ENCODE measurements at regions not wholly inside any gene's neighbourhood (a gene's known extent, or its start where the extent isn't known, plus 50 kb on each side); places are given as distances from the start of the nearest gene placed in this dataset.

GRCh38 chr2:156697906-156698305, 261.7 kb downstream of the GPD2 start:
- WGBS, 2 donors = 91 to 94% methylated on average over 4 of the region's 4 CpGs
- Histone ChIP-seq H3K4me3 (no peak overlapping the region), H3K27ac (ENCODE audit: low read depth in 1 of 2, low read length in 1 of 2) (no peak overlapping the region), H3K9ac (ENCODE audit: insufficient read depth in 1 of 2, low read length in 2 of 2) (no peak overlapping the region), H3K4me1 (ENCODE audit: control insufficient read depth in 5 of 5, insufficient read depth in 5 of 5, low read length in 5 of 5) (peaks cover 0 to 6% (median 0%) of the 10 kb centered on the region in 5 donors), H3K27me3 (ENCODE audit: control insufficient read depth in 3 of 3, insufficient read depth in 3 of 3, low read length in 2 of 3) (no peaks in the 10 kb centered on the region), H3K9me3 (ENCODE audit: control insufficient read depth in 4 of 4, insufficient read depth in 3 of 4, low read length in 3 of 4) (no peaks in the 10 kb centered on the region), H3K36me3 (ENCODE audit: control insufficient read depth in 4 of 4, insufficient read depth in 4 of 4, low read length in 4 of 4) (no peaks in the 10 kb centered on the region)
- ATAC-seq (ENCODE audit: insufficient read depth, low FRiP score) = no peak
- no peak for DNase-seq
- TF ChIP-seq CTCF (IDR thresholded peaks at IDR 0.05; ENCODE audit: control extremely low read depth, extremely low read depth) = no peak

GRCh38 chr2:156700681-156701080, 264.5 kb downstream of the GPD2 start:
- H3K9ac ChIP-seq (ENCODE audit: insufficient read depth in 1 of 2, low read length in 2 of 2) = no peak overlapping the region
- H3K27me3 ChIP-seq (ENCODE audit: control insufficient read depth in 3 of 3, insufficient read depth in 3 of 3, low read length in 2 of 3) = no peaks in the 10 kb centered on the region
- H3K27ac ChIP-seq (ENCODE audit: low read depth in 1 of 2, low read length in 1 of 2) = no peak overlapping the region
- H3K36me3 ChIP-seq (ENCODE audit: control insufficient read depth in 4 of 4, insufficient read depth in 4 of 4, low read length in 4 of 4) = no peaks in the 10 kb centered on the region
- no peak overlapping the region for H3K4me3 ChIP-seq
- H3K4me1 ChIP-seq (ENCODE audit: control insufficient read depth in 5 of 5, insufficient read depth in 5 of 5, low read length in 5 of 5) = peaks cover 0 to 31% (median 6%) of the 10 kb centered on the region in 5 donors
- DNase-seq (no peak), ATAC-seq (ENCODE audit: insufficient read depth, low FRiP score) (no peak)
- TF ChIP-seq CTCF (IDR thresholded peaks at IDR 0.05; ENCODE audit: control extremely low read depth, extremely low read depth) = no peak
- H3K9me3 ChIP-seq (ENCODE audit: control insufficient read depth in 4 of 4, insufficient read depth in 3 of 4, low read length in 3 of 4) = no peaks in the 10 kb centered on the region
- WGBS, 2 donors = 83 to 85% methylated on average over 8 of the region's 8 CpGs

- no peak overlapping the region for H3K27ac ChIP-seq (ENCODE audit: low read depth in 1 of 2, low read length in 1 of 2)
- WGBS, 2 donors = 33 to 44% methylated on average over 3 of the region's 3 CpGs
Observed at GRCh38 chr2:156702541-156702940, 266.4 kb downstream of the GPD2 start.

More at GRCh38 chr2:156702541-156702940, 266.4 kb downstream of the GPD2 start:
- Histone ChIP-seq H3K4me1 (ENCODE audit: control insufficient read depth in 5 of 5, insufficient read depth in 5 of 5, low read length in 5 of 5) (peaks cover 0 to 31% (median 6%) of the 10 kb centered on the region in 5 donors), H3K36me3 (ENCODE audit: control insufficient read depth in 4 of 4, insufficient read depth in 4 of 4, low read length in 4 of 4) (no peaks in the 10 kb centered on the region), H3K9ac (ENCODE audit: insufficient read depth in 1 of 2, low read length in 2 of 2) (no peak overlapping the region), H3K9me3 (ENCODE audit: control insufficient read depth in 4 of 4, insufficient read depth in 3 of 4, low read length in 3 of 4) (no peaks in the 10 kb centered on the region), H3K4me3 (no peak overlapping the region), H3K27me3 (ENCODE audit: control insufficient read depth in 3 of 3, insufficient read depth in 3 of 3, low read length in 2 of 3) (no peaks in the 10 kb centered on the region)
- TF ChIP-seq CTCF (IDR thresholded peaks at IDR 0.05; ENCODE audit: control extremely low read depth, extremely low read depth) = no peak
- DNase-seq = peak in 2 of 3 donors; percentile 70 to 73
- no peak for ATAC-seq (ENCODE audit: insufficient read depth, low FRiP score)

All from lung (tissue), 11 donors.